Esophagus squamous epithelium (tissue), 5 donors: ENCODE measurements at regions not wholly inside any gene's neighbourhood (a gene's known extent, or its start where the extent isn't known, plus 50 kb on each side); places are given as distances from the start of the nearest gene placed in this dataset.

Source experiments
- DNase-seq: peaks from one replicate; lab custom pipeline; 2025; lab: John Stamatoyannopoulos, UW
- H3K27ac ChIP-seq, 4 donors: fragments of 200-600 bp; sonication (generic); one replicate each; pipeline ENCODE4 v1.5.1; 2016 to 2019; ENCODE audit warnings: mild to moderate bottlenecking in 1 of 4
- H3K27me3 ChIP-seq, 4 donors: fragments of 200-600 bp; sonication (generic); 1 replicate in 3 of 4; 2 replicates in 1 of 4; pipeline versions ENCODE4 v1.5.1 to v1.6.0; 2017 to 2021; ENCODE audit warnings: antibody characterized with exemption in 1 of 4
- H3K36me3 ChIP-seq, 3 donors: fragments of 200-600 bp; sonication (generic); one replicate each; pipeline ENCODE4 v1.5.1; 2016 to 2019
- H3K4me1 ChIP-seq, 3 donors: fragments of 200-600 bp; sonication (generic); one replicate each; pipeline ENCODE4 v1.5.1; 2017 to 2019
- H3K4me3 ChIP-seq, 4 donors: fragments of 200-600 bp; sonication (generic); 1 replicate in 3 of 4; 2 replicates in 1 of 4; pipeline ENCODE4 v1.5.1; 2016 to 2019; ENCODE audit warnings: mild to moderate bottlenecking in 2 of 4, moderate library complexity in 1 of 4
- H3K9me3 ChIP-seq, 3 donors: fragments of 200-600 bp; sonication (generic); one replicate each; pipeline ENCODE4 v1.5.1; 2016 to 2019
- CTCF ChIP-seq, 6 experiments: fragments of 450-650 bp in 4 of 6; fragments of 200-600 bp in 2 of 6; sonication (generic) in 2 of 6; IDR thresholded peaks; one replicate each; pipeline ENCODE4 v1.5.1; 2016 to 2019; ENCODE audit warnings: antibody characterized with exemption in 6 of 6, mild to moderate bottlenecking in 4 of 6, moderate library complexity in 4 of 6
- POLR2A ChIP-seq, 4 donors: fragments of 450-650 bp; IDR thresholded peaks; one replicate each; pipeline ENCODE4 v1.6.1; 2017; ENCODE audit warnings: antibody characterized with exemption in 4 of 4, mild to moderate bottlenecking in 4 of 4, moderate library complexity in 3 of 4
- WGBS, 2 donors: methylation state at CpG; one replicate each; pipeline ENCODE4 v1.1.5; 2018; 5-methylcytosine and 5-hydroxymethylcytosine counted together
- intact Hi-C: fragments of 100-400 bp; cut with DNase I; formaldehyde crosslinking; loops from one replicate; pipeline ENCODE4 v1.15.0; 2022
- donor health status: DM: yes; HTN: yes; CAD: no.

- Histone ChIP-seq H3K27me3 (no peaks in the 10 kb centered on the region), H3K27ac (no peak overlapping the region), H3K4me1 (peaks cover 4 to 18% (median 11%) of the 10 kb centered on the region in 3 donors), H3K4me3 (no peak overlapping the region), H3K36me3 (no peaks in the 10 kb centered on the region), H3K9me3 (peaks cover 0 to 13% (median 0%) of the 10 kb centered on the region in 3 donors)
- intact Hi-C loops = no loop called here
- 76 to 78% methylated on average over 3 of the region's 3 CpGs for WGBS, 2 donors
- DNase-seq = no peak
- no peak for TF ChIP-seq POLR2A (IDR thresholded peaks at IDR 0.05)
- no peak for TF ChIP-seq CTCF (IDR thresholded peaks at IDR 0.05)
Measured at GRCh38 chr14:55936691-55937090, 181.5 kb upstream of the PELI2 start.

- intact Hi-C loops = no loop called here
- peaks cover 4 to 31% (median 11%) of the 10 kb centered on the region in 3 donors for H3K4me1 ChIP-seq
- H3K4me3 ChIP-seq = no peak overlapping the region
- no peak for DNase-seq
- no peak for TF ChIP-seq CTCF (IDR thresholded peaks at IDR 0.05)
- TF ChIP-seq POLR2A (IDR thresholded peaks at IDR 0.05) = no peak
- peaks cover 0 to 12% (median 0%) of the 10 kb centered on the region in 3 donors for H3K9me3 ChIP-seq
- WGBS, 2 donors = 50 to 57% methylated on average over 6 to 10 of the region's 10 CpGs
- peak overlapping the region in 3 of 4 donors; percentile 11 to 49 (median 25) for H3K27ac ChIP-seq
- H3K36me3 ChIP-seq = no peaks in the 10 kb centered on the region
- no peaks in the 10 kb centered on the region for H3K27me3 ChIP-seq
Measured at GRCh38 chr14:55938249-55938791, 179.9 kb upstream of the PELI2 start.

GRCh38 chr14:55942076-55942654 is 176.0 kb upstream of the PELI2 start:
- no peaks in the 10 kb centered on the region for H3K36me3 ChIP-seq
- no peak for DNase-seq
- H3K9me3 ChIP-seq = no peaks in the 10 kb centered on the region
- H3K27ac ChIP-seq = no peak overlapping the region
- intact Hi-C loops = no loop called here
- no peaks in the 10 kb centered on the region for H3K27me3 ChIP-seq
- H3K4me1 ChIP-seq = peaks cover 4 to 31% (median 11%) of the 10 kb centered on the region in 3 donors
- TF ChIP-seq POLR2A (IDR thresholded peaks at IDR 0.05) (no peak), CTCF (IDR thresholded peaks at IDR 0.05) (no peak)
- H3K4me3 ChIP-seq = no peak overlapping the region
- WGBS, 2 donors = 44 to 50% methylated on average over 4 of the region's 4 CpGs

- Histone ChIP-seq H3K27me3 (no peaks in the 10 kb centered on the region), H3K36me3 (no peaks in the 10 kb centered on the region), H3K4me1 (peaks cover 4 to 26% (median 7%) of the 10 kb centered on the region in 3 donors), H3K27ac (no peak overlapping the region), H3K4me3 (no peak overlapping the region), H3K9me3 (no peaks in the 10 kb centered on the region)
- DNase-seq = no peak
- WGBS, 2 donors = 89 to 100% methylated on average over 1 of the region's 1 CpG
- intact Hi-C loops = no loop called here
- no peak for TF ChIP-seq CTCF (IDR thresholded peaks at IDR 0.05)
- no peak for TF ChIP-seq POLR2A (IDR thresholded peaks at IDR 0.05)
Measured at GRCh38 chr14:55942826-55943225, 175.4 kb upstream of the PELI2 start.

GRCh38 chr14:55944757-55945156 is 173.5 kb upstream of the PELI2 start:
- 61 to 63% methylated on average over 3 of the region's 3 CpGs for WGBS, 2 donors
- H3K4me3 ChIP-seq = no peak overlapping the region
- H3K27ac ChIP-seq = no peak overlapping the region
- H3K36me3 ChIP-seq = no peaks in the 10 kb centered on the region
- intact Hi-C loops = no loop called here
- TF ChIP-seq POLR2A (IDR thresholded peaks at IDR 0.05) (no peak), CTCF (IDR thresholded peaks at IDR 0.05) (no peak)
- H3K27me3 ChIP-seq = no peaks in the 10 kb centered on the region
- H3K4me1 ChIP-seq = peaks cover 0 to 19% (median 0%) of the 10 kb centered on the region in 3 donors
- no peak for DNase-seq
- no peaks in the 10 kb centered on the region for H3K9me3 ChIP-seq
